Gastroesophageal sphincter (tissue), 4 donors: ENCODE measurements at regions not wholly inside any gene's neighbourhood (a gene's known extent, or its start where the extent isn't known, plus 50 kb on each side); places are given as distances from the start of the nearest gene placed in this dataset.

ENCODE experiments used
- ATAC-seq: fragments of 150-250 bp; one replicate; pipeline ENCODE4 v1.9.1; 2016; ENCODE audit warnings: mild to moderate bottlenecking, moderate library complexity
- H3K27ac ChIP-seq, 4 donors: fragments of 200-600 bp; sonication (generic) in 3 of 4; 1 replicate in 3 of 4; 2 replicates in 1 of 4; pipeline ENCODE4 v1.5.1; 2016 to 2019
- H3K27me3 ChIP-seq: fragments of 200-600 bp; sonication (generic); one replicate; pipeline ENCODE4 v1.5.1; 2019
- H3K36me3 ChIP-seq, 2 donors: fragments of 200-600 bp; sonication (generic); one replicate each; pipeline ENCODE4 v1.5.1; 2019; ENCODE audit warnings: control low read depth in 1 of 2
- H3K4me1 ChIP-seq, 3 donors: fragments of 200-600 bp; sonication (generic); 1 replicate in 2 of 3; 2 replicates in 1 of 3; pipeline ENCODE4 v1.5.1; 2016 to 2019; ENCODE audit warnings: control low read depth in 2 of 3
- H3K4me3 ChIP-seq, 2 donors: fragments of 200-600 bp; sonication (generic); one replicate each; pipeline ENCODE4 v1.5.1; 2019; ENCODE audit warnings: mild to moderate bottlenecking in 1 of 2, moderate library complexity in 1 of 2
- H3K9me3 ChIP-seq, 3 donors: fragments of 200-600 bp; sonication (generic); one replicate each; pipeline ENCODE4 v1.5.1; 2017 to 2019; ENCODE audit warnings: control low read depth in 2 of 3
- CTCF ChIP-seq, 4 experiments: fragments of 200-600 bp in 2 of 4; fragments of 450-650 bp in 2 of 4; sonication (generic) in 1 of 4; IDR thresholded peaks; one replicate each; pipeline ENCODE4 v1.5.1; 2017 to 2019; ENCODE audit warnings: antibody characterized with exemption in 4 of 4, mild to moderate bottlenecking in 2 of 4, moderate library complexity in 2 of 4
- EP300 ChIP-seq: sonication (generic); formaldehyde crosslinking; IDR thresholded peaks from one replicate; pipeline ENCODE4 v1.6.1; 2017; ENCODE audit warnings: antibody characterized with exemption, mild to moderate bottlenecking
- POLR2A ChIP-seq, 2 donors: fragments of 450-650 bp; IDR thresholded peaks; one replicate each; pipeline ENCODE4 v1.6.1; 2017; ENCODE audit warnings: antibody characterized with exemption in 2 of 2, mild to moderate bottlenecking in 2 of 2, moderate library complexity in 1 of 2
- POLR2AphosphoS5 ChIP-seq: sonication (generic); formaldehyde crosslinking; IDR thresholded peaks from one replicate; pipeline ENCODE4 v1.6.1; 2017; ENCODE audit warnings: antibody characterized with exemption
- WGBS, 2 donors: methylation state at CpG; one replicate each; pipeline ENCODE4 v1.1.5; 2018; ENCODE audit warnings: low coverage in 1 of 2; 5-methylcytosine and 5-hydroxymethylcytosine counted together

- Histone ChIP-seq H3K36me3 (no peaks in the 10 kb centered on the region), H3K27ac (no peak overlapping the region), H3K4me3 (no peak overlapping the region), H3K4me1 (no peaks in the 10 kb centered on the region), H3K9me3 (no peaks in the 10 kb centered on the region), H3K27me3 (no peaks in the 10 kb centered on the region)
- no peak for ATAC-seq
- 100% methylated on average over 1 of the region's 1 CpG for WGBS, 2 donors
- TF ChIP-seq CTCF (IDR thresholded peaks at IDR 0.05), result no peak
- TF ChIP-seq EP300, result no peak
- TF ChIP-seq POLR2A (IDR thresholded peaks at IDR 0.05), result no peak
- no peak for TF ChIP-seq POLR2AphosphoS5
These were observed 171.9 kb upstream of the SPOCK3 start for GRCh38 chr4:167406181-167406580.

- H3K27me3 ChIP-seq, result no peaks in the 10 kb centered on the region
- no peaks in the 10 kb centered on the region for H3K9me3 ChIP-seq
- 88 to 98% methylated on average over 4 of the region's 4 CpGs for WGBS, 2 donors
- no peaks in the 10 kb centered on the region for H3K4me1 ChIP-seq
- no peak for TF ChIP-seq POLR2A (IDR thresholded peaks at IDR 0.05)
- TF ChIP-seq EP300, result no peak
- no peak for TF ChIP-seq CTCF (IDR thresholded peaks at IDR 0.05)
- no peak for TF ChIP-seq POLR2AphosphoS5
- no peak overlapping the region for H3K27ac ChIP-seq
- ATAC-seq, result no peak
- no peaks in the 10 kb centered on the region for H3K36me3 ChIP-seq
- no peak overlapping the region for H3K4me3 ChIP-seq
These were observed 181.2 kb upstream of the SPOCK3 start for GRCh38 chr4:167415461-167415860.

GRCh38 chr4:167419468-167420140 is 185.3 kb upstream of the SPOCK3 start:
- TF ChIP-seq POLR2A (IDR thresholded peaks at IDR 0.05) (no peak), POLR2AphosphoS5 (no peak), CTCF (IDR thresholded peaks at IDR 0.05) (no peak), EP300 (no peak)
- Histone ChIP-seq H3K27ac (no peak overlapping the region), H3K27me3 (no peaks in the 10 kb centered on the region), H3K4me1 (no peaks in the 10 kb centered on the region), H3K4me3 (no peak overlapping the region), H3K9me3 (no peaks in the 10 kb centered on the region), H3K36me3 (no peaks in the 10 kb centered on the region)
- 50 to 67% methylated on average over 1 to 2 of the region's 3 CpGs for WGBS, 2 donors
- no peak for ATAC-seq

GRCh38 chr4:167421201-167421600 is 186.9 kb upstream of the SPOCK3 start:
- Histone ChIP-seq H3K36me3 (no peaks in the 10 kb centered on the region), H3K4me1 (no peaks in the 10 kb centered on the region), H3K27me3 (no peaks in the 10 kb centered on the region), H3K9me3 (no peaks in the 10 kb centered on the region), H3K4me3 (no peak overlapping the region), H3K27ac (no peak overlapping the region)
- TF ChIP-seq EP300 (no peak), POLR2A (IDR thresholded peaks at IDR 0.05) (no peak), POLR2AphosphoS5 (no peak), CTCF (IDR thresholded peaks at IDR 0.05) (no peak)
- WGBS, 2 donors, result 29 to 57% methylated on average over 1 of the region's 1 CpG
- no peak for ATAC-seq
